ENCODE measurements at regions not wholly inside any gene's neighbourhood (a gene's known extent, or its start where the extent isn't known, plus 50 kb on each side); places are given as distances from the start of the nearest gene placed in this dataset.

GRCh38 chr1:93804412-93804811 is 74.6 kb downstream of the DNTTIP2 start:
- TF ChIP-seq EZH2 (IDR thresholded peaks at IDR 0.05; ENCODE audit: insufficient read depth, poor library complexity, severe bottlenecking) (no peak), EZH2phosphoT487 (IDR thresholded peaks at IDR 0.05; ENCODE audit: insufficient read depth, low read depth) (no peak)
